ES-I3 (cell line): ENCODE measurements at regions not wholly inside any gene's neighbourhood (a gene's known extent, or its start where the extent isn't known, plus 50 kb on each side); places are given as distances from the start of the nearest gene placed in this dataset.
A peak's percentile ranks its signal among the peaks of the same experiment; 100 is the strongest.
"Not testable (repeated sequence)": the region's sequence is repeated elsewhere in the genome, so short reads cannot be mapped to it uniquely, and the experiment has no call there.

ENCODE experiments used
- H3K36me3 ChIP-seq: 2 replicates; pipeline ENCODE4 v1.6.1; 2013; ENCODE audit warnings: mild to moderate bottlenecking, low read length, control low read depth, moderate library complexity; ENCODE audit not compliant: insufficient read depth
- H3K4me1 ChIP-seq: 2 replicates; pipeline ENCODE4 v1.6.1; 2013; ENCODE audit warnings: mild to moderate bottlenecking, control low read depth, low read length; ENCODE audit not compliant: insufficient read depth
- H3K9ac ChIP-seq: 2 replicates; pipeline ENCODE4 v1.6.1; 2013; ENCODE audit warnings: low read depth, mild to moderate bottlenecking, low read length, moderate library complexity
- H3K9me3 ChIP-seq: 2 replicates; pipeline ENCODE4 v1.6.1; 2013; ENCODE audit warnings: mild to moderate bottlenecking, low read length, moderate library complexity; ENCODE audit not compliant: control insufficient read depth, insufficient read depth

DNA sequence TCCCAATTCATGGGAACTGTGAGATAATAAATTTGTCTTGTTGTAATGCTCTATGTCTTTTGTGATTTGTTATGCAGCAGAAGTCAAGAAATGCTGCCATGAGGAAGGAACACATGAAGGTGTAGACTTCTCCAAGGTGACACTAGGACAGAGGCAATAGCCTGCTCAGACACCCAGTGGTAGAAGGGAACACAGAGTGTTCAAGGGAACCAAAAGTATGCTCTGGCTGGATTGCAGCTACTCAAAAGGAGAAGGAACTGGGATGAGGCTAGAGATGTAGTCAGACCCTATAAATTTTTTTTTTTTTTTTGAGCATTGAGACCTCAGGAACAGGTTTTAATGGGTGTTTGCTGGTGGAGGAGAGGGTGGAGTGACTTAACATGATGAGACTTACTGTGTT, 232.5 kb downstream of the PARP8 start:
- no peaks in the 10 kb centered on the region for H3K36me3 ChIP-seq
- no peak overlapping the region for H3K9ac ChIP-seq
- H3K9me3 ChIP-seq, result no peaks in the 10 kb centered on the region
- no peaks in the 10 kb centered on the region for H3K4me1 ChIP-seq

DNA sequence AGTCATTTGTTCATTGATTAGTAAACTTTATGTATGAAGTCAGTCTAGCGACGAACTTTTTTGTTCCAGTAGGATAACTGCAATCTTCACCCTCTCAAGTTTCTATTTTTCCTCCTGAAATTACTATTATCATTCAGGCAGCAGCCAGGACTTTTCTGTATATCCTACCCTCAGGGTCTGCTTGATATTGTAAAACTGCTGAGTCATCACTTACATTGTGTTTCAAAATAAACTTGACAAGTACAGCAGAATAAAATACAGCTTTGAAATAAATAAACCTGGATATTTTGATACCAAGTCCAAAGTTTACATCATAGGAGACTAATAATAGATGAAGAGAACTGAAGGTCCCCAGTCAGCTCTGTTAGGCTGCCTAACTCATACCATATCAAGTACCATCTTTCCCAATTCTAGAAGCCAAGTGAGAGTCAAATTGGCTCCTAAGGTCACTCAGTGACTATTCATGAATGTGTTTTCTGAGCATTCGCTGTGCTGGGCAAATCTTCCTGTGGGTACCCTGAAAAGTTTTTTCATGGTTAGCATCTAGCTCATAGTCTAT, 234.6 kb downstream of the PARP8 start:
- H3K9ac ChIP-seq, result no peak overlapping the region
- no peaks in the 10 kb centered on the region for H3K36me3 ChIP-seq
- no peaks in the 10 kb centered on the region for H3K4me1 ChIP-seq
- H3K9me3 ChIP-seq, result no peaks in the 10 kb centered on the region

DNA sequence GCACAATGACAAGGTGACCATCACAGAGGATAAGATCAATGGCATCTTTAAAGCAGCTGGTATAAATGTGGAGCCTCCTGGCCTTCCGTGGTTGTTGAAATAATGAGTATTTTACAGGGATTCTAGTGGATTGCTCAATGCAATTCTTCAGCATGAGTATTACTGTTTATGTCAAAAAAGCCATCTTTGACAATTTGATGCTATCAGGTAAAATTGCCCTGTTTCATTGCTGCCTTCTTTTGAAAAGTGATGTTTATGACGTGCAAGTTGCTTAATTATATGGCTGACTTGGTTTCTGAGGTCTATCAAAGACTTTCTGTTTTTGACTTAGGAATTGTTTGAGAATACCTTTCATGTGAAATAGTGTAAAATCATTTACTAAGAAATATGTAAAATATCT, 237.2 kb downstream of the PARP8 start:
- no peaks in the 10 kb centered on the region for H3K4me1 ChIP-seq
- H3K9me3 ChIP-seq, result no peaks in the 10 kb centered on the region
- H3K36me3 ChIP-seq, result no peaks in the 10 kb centered on the region
- H3K9ac ChIP-seq, result no peak overlapping the region

DNA sequence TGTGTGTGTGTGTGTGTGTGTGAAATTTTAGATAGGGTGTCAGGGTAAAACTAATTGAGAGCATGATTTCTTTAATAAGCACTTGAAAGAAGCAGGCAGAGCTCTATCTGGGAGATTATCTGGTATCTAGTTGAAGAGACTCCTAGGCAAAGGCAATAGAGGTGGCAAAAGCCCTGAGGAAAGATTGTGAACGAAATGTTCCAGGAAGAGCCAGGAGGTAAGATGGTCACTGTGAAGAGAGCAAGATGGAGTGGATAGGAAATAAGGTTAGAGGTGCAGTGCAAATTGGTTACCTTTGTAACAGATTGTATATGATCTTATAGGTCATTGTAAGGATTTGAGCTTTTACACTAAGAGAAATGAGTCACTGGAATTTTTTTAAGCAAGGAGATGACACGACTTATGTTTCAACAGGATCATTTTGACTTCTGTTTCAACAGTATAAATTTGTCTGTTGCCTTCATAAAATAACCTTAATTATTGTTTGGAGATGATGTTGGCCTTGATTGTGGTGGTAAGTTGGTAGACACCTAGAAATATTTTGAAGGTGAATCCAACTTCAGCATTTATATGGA, 239.6 kb downstream of the PARP8 start:
- Histone ChIP-seq H3K9ac (no peak overlapping the region; the same call in 1 of the 2 replicates), H3K36me3 (no peaks in the 10 kb centered on the region), H3K4me1 (no peaks in the 10 kb centered on the region), H3K9me3 (no peaks in the 10 kb centered on the region)

DNA sequence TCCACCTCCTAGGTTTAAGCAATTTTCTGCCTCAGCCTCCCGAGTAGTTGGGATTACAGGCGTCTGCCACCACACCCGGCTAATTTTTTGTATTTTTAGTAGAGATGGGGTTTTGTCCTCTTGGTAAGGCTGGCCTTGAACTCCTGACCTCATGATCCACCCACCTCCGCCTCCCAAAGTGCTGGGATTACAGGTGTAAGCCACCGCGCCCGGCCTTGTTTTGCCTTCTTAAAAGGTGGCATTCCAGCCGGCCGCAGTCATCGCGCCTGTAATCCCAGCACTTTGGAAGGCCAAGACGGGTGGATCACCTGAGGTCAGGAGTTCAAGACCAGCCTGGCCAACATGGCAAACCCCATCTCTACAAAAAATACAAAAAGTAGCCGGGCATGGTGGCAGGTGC, 253.7 kb downstream of the PARP8 start:
- not testable (repeated sequence) for H3K9ac ChIP-seq, H3K36me3 ChIP-seq, H3K4me1 ChIP-seq, H3K9me3 ChIP-seq

DNA sequence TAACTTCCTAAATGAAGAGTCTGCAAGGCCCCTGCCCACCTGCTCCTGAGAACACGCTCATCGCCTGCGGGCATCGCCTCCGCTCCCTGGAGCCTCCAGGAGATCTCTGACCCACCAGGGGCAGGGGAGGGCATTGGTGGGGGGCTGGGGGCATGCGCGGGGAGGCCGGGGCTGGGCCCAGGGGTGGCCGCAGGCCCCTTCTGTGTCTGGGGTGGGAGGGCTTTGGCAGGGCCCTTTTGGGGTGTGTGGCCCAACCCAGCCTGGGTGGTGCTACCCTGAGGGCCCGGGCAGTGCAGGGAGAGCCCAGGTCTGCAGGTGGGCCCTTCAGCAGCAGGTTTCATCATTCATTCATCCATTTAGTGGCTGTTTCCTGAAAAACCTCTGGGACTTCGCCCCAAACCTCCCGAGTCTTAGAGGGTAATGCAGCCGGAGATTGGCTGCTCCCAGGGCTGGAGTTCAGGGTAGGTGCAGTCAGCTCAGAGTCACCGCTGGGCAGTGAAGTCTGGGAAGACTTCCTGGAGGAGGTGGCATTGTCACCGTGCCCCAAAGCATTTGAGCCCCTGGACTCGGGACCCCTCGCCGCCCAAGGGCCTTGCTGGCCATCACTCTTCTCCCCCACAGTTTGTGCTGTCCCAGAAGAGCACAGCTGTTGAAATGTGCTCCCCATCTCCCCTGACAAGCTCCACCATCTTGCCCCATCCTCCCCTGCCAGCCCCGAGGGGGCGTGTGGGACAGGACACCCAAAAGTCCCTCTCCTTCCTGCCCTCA, 255.1 kb downstream of the PARP8 start:
- Histone ChIP-seq H3K9ac (no peak overlapping the region), H3K36me3 (no peaks in the 10 kb centered on the region), H3K4me1 (no peaks in the 10 kb centered on the region), H3K9me3 (no peaks in the 10 kb centered on the region)

DNA sequence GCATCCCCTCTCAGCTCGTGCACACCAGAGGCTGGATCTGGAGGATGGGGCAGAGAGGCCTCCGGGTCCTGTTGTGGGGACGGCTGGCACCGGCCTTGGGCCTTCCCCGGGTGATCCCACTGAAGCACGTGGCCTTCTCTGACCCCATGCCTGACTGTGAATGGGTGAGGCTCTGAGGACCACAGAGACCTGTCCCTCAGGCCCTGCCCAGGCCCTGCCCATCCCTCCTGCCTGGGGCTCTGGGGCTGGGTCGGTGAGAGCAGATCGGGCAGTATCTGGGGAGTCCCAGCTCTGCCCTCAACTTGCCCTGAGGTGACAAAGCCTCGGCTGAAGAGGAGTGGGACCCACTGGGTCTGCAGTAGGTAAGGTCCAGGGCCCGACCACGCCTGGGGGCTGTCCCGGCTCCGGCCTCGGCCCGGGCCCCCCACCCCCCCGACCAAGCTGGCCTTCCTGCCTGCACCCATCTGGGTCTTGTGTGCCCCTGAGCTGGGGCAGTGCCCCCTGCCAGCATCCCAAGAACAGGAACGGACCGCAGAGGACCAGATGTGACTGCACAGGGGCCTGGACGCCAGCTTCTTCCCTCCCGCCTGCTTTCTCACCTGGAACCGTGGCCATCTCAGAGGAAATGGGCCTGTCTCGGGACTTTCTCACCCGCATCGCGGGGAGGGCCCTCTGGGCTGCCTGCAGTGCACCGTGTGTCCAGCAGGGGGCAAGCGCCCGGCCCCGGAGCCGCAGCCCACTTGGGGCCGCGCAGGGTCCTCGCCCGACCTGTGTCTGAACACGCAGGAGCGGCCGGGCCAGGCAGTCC, 255.9 kb downstream of the PARP8 start:
- peak overlapping the region; percentile 15; the same call in 1 of the 2 replicates for H3K9ac ChIP-seq
- H3K9me3 ChIP-seq, H3K36me3 ChIP-seq, H3K4me1 ChIP-seq: not testable (repeated sequence)

DNA sequence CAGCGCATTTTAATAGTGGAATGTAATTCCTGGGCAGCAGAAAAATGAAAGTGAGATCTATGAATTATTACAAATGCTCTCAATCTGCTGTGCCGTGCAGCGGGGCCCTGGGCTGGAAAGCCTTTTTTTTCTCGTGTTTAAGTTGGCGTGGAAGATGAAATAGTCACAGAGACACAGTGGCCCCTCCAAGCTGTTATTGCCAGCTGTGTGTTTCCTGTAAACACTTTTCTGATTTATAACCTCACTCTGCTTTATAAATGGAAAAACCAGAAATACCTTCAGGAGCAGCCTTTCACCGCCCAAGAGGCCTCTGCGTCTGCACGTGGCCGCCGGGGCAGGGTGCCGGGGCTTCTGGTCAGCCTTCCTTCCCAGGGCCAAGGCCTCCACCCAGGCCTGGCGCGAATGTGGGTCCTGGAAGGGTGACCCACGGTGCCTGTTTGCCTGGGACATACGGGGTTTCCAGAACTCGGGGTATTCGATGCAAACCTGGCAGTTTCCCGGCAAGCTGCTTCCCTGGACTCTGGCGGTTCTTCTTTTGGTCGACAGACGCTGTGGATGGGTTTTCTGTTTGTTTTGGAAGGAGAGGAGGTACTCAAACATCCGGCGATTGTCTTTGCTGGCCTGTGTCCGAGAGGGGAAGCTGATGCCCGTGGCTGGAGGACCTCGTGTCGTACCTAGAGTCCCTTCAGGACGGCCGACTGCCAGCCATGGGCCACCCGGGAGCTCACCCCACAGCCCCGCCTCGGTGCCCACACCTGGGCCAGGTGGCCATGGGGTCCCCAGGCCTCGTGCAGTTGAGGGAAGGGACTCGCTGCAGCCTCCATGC, 256.7 kb downstream of the PARP8 start:
- no peaks in the 10 kb centered on the region for H3K9me3 ChIP-seq
- no peaks in the 10 kb centered on the region for H3K36me3 ChIP-seq
- H3K4me1 ChIP-seq, result no peaks in the 10 kb centered on the region
- peak overlapping the region; percentile 15; the same call in 1 of the 2 replicates for H3K9ac ChIP-seq

DNA sequence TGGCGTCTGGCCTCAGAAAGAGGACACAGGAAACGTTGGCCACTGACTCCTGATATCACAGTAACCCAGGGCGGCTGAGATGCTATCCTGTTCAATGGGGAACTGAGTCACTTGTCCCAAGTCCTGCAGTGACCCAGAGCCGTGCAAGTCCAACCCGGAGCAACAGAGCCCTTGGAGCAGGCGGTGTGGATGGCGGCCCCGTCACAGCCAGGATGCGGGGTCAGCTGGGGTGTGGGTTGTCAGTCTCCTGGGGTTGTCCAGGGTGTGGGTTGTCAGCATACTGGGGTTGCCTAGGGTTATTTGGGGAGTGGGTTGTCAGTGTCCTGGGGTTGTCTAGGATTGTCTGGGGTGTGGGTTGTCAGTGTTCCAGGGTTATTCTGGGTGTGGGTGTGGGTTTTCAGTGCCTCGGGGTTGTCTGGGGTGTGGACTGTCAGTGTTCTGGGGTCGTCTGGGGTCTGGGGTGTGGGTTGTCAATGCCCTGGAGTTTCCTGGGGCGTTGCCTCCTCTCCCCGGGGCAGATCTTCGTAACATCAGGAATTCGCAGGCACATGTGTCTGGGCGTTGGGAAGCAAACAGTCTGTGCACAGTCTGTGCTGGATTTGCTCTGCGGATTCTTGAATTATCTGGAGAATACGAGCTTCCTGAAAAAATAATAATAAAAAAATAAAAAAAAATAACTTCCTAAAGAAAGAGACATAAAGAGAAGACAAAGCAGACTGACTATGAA, 257.5 kb downstream of the PARP8 start:
- Histone ChIP-seq H3K9ac (no peak overlapping the region), H3K9me3 (no peaks in the 10 kb centered on the region), H3K4me1 (no peaks in the 10 kb centered on the region), H3K36me3 (no peaks in the 10 kb centered on the region)

DNA sequence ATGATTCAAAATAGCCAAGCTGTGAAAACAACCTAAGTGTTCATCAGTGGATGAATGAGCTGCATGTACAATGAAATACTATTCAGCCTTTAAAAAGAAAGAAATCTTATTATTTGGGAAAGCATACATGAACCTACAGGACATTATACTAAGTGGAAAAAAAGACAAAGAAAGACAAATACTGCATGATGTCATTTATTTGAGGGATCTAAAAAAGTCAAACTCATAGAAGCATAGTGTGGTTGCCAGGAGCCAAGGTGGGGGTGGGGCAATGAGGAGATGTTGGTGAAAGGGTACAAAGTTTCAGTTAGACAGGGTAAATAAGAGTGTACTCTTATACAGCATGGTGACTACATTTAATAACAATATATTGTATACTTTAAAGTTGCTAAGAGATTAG, 261.5 kb downstream of the PARP8 start:
- H3K36me3 ChIP-seq, result no peaks in the 10 kb centered on the region
- no peaks in the 10 kb centered on the region for H3K4me1 ChIP-seq
- H3K9me3 ChIP-seq, result no peaks in the 10 kb centered on the region
- no peak overlapping the region for H3K9ac ChIP-seq

DNA sequence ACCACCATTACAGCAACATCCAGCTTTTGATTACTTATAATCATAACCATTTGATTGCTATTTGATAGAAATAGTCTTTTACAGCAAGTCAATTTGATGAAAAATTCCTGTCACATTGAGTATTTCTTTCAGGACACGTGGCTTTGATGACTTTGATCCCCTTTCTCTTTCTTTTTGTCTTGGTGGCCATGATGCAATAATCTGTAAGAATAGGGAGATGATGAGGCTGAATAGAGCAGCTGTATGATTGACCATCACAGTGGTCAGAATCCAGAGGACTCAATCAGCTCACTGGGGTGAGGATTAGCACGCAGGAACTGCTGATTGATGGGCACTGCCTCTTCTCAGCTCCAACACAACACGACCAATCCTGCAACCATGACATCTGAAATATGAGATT, 262.7 kb downstream of the PARP8 start:
- no peaks in the 10 kb centered on the region for H3K4me1 ChIP-seq
- no peaks in the 10 kb centered on the region for H3K9me3 ChIP-seq
- H3K36me3 ChIP-seq, result no peaks in the 10 kb centered on the region
- no peak overlapping the region for H3K9ac ChIP-seq

DNA sequence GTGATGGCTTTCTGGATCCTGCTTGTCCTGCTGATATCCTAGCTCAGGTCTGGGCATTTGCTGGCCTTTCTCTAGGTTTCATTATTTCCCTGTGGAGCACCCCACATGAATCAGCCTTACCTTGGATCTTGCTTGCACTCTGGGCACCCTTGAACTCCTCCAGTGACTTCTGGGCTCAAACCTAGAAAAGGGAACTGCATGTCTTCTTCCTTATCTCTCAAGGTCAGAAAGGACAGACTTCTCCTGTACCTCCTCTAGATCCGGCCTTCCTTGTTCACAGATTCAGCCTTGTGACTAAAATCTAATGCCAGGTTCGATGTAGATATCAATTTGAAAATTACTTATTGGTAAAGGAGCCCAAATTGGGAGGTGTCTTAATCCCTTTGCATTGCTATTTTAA, 267.9 kb downstream of the PARP8 start:
- H3K4me1 ChIP-seq, result no peaks in the 10 kb centered on the region
- H3K9me3 ChIP-seq, result no peaks in the 10 kb centered on the region
- no peaks in the 10 kb centered on the region for H3K36me3 ChIP-seq
- H3K9ac ChIP-seq, result no peak overlapping the region

DNA sequence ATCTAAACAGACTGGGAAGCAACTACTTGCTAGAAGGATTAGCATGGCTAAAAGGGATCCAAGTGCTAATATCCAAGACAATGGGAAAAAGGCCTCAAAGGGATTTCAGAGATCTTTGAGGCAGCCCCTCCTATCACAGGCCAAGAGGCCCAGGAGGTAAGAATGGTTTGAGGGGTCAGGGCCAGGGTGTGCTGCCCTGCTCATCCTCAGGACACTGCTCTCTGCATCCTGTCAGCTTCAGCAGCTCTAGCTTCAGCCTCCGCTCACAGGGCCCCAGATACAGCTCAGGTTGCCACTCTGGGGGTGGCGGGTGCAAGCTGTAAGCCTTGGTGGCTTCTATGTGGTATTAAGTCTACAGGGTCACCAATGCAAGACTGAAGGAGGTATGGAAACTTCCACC, 278.7 kb downstream of the PARP8 start:
- H3K9ac ChIP-seq, result no peak overlapping the region
- H3K36me3 ChIP-seq, result no peaks in the 10 kb centered on the region
- H3K4me1 ChIP-seq, result no peaks in the 10 kb centered on the region
- H3K9me3 ChIP-seq, result 0 out of 2 replicates have a peak, but pooled peaks cover 6% of the 10 kb centered on the region
